K562 (cell line): ENCODE measurements at regions not wholly inside any gene's neighbourhood (a gene's known extent, or its start where the extent isn't known, plus 50 kb on each side); places are given as distances from the start of the nearest gene placed in this dataset.

ENCODE experiments used
- ATAC-seq: fragments of 200-7000 bp; cut with Tn5 transposase; 3 replicates; pipeline ENCODE4 v1.9.1; 2020; ENCODE audit warnings: moderate library complexity
- BruUV-seq: library from RNA; stranded (reverse); fragments of 400-500 nt; replicated peaks from 2 replicates; lab custom pipeline; 2021; lab: Mats Ljungman, UMichigan
- CTCF ChIA-PET: fragments of 300-600 bp; formaldehyde crosslinking; extraction: SDS; loops from one replicate; lab custom pipeline; 2021; ENCODE audit warnings: low intra/inter-chr PET ratio; lab: Yijun Ruan, JAX
- POLR2A ChIA-PET: fragments of 300-600, 350-650 bp; sonication (Branson Sonifier 250); formaldehyde crosslinking; extraction: SDS; loops from one replicate; lab custom pipeline; 2021; ENCODE audit warnings: antibody characterized with exemption, inconsistent platforms; lab: Yijun Ruan, JAX
- DNase-seq, 4 experiments: peaks; one replicate each; pipeline versions ENCODE4 v3.0.0 to v3.0.0-alpha.2; 2011 to 2018; ENCODE audit warnings: low spot score in 3 of 4, mixed read lengths in 3 of 4; ENCODE audit errors: extremely low read depth in 1 of 4
- FAIRE-seq: peaks from 2 replicates; lab custom pipeline; 2011; peaks lifted over from hg19 to GRCh38; lab: Jason Lieb, UNC
- H2AFZ ChIP-seq: 2 replicates; pipeline ENCODE4 v1.6.0; 2011; ENCODE audit warnings: low read depth, low read length, control low read depth, inconsistent platforms
- H3K27ac ChIP-seq: fragments of 200-600 bp; 3 replicates; pipeline ENCODE4 v1.8.0; 2011; ENCODE audit warnings: low read depth, mild to moderate bottlenecking, control low read depth, inconsistent platforms, low read length, moderate library complexity, mixed read lengths; ENCODE audit errors: extremely low read depth
- H3K27me3 ChIP-seq, 2 experiments: fragments of 300-600 bp in 1 of 2; 2 replicates in 1 of 2; 3 replicates in 1 of 2; pipeline versions ENCODE4 v1.6.0 to v1.8.0; 2011; ENCODE audit warnings: inconsistent platforms in 2 of 2, low read length in 2 of 2, mild to moderate bottlenecking in 1 of 2, mixed read lengths in 1 of 2, moderate library complexity in 1 of 2; ENCODE audit not compliant: control insufficient read depth in 2 of 2, insufficient read depth in 2 of 2
- H3K36me3 ChIP-seq: fragments of 300-600 bp; 3 replicates; pipeline ENCODE4 v1.8.0; 2011; ENCODE audit warnings: mild to moderate bottlenecking, low read length, inconsistent platforms; ENCODE audit not compliant: control insufficient read depth, insufficient read depth
- H3K4me1 ChIP-seq, 2 experiments: fragments of 200-600 bp in 1 of 2; replicated peaks in 1 of 2; 2 replicates in 1 of 2; 3 replicates in 1 of 2; pipeline versions ENCODE4 v1.5.1 to v1.8.0; 2011; ENCODE audit warnings: inconsistent platforms in 2 of 2, low read length in 2 of 2, mild to moderate bottlenecking in 1 of 2, mixed read lengths in 1 of 2, moderate library complexity in 1 of 2; ENCODE audit not compliant: control insufficient read depth in 2 of 2, insufficient read depth in 2 of 2
- H3K4me2 ChIP-seq: 2 replicates; pipeline ENCODE4 v1.6.1; 2011; ENCODE audit warnings: low read length, control low read depth, inconsistent platforms, mixed read lengths; ENCODE audit not compliant: insufficient read depth
- H3K4me3 ChIP-seq: fragments of 200-600 bp; sonication (generic), shearing (Covaris generic); 2 replicates; pipeline ENCODE4 v1.5.1; 2016; ENCODE audit warnings: control low read depth, inconsistent platforms
- H3K79me2 ChIP-seq: fragments of 200-600 bp; 3 replicates; pipeline ENCODE4 v1.8.0; 2011; ENCODE audit warnings: low read length, inconsistent platforms; ENCODE audit not compliant: control insufficient read depth, insufficient read depth
- H3K9ac ChIP-seq, 2 experiments: 2 replicates each; pipeline versions ENCODE4 v1.6.0 to v1.6.1; 2011; ENCODE audit warnings: low read depth in 2 of 2, low read length in 2 of 2, control low read depth in 1 of 2, inconsistent platforms in 1 of 2, mild to moderate bottlenecking in 1 of 2, mixed read lengths in 1 of 2; ENCODE audit not compliant: insufficient read depth in 1 of 2
- H3K9me1 ChIP-seq: one replicate; pipeline ENCODE4 v1.6.0; 2011; ENCODE audit warnings: inconsistent platforms, mild to moderate bottlenecking, low read length, moderate library complexity; ENCODE audit not compliant: control insufficient read depth, insufficient read depth
- H3K9me3 ChIP-seq: replicated peaks from 2 replicates; pipeline ENCODE4 v1.5.1; 2011; ENCODE audit warnings: low read depth, low read length, inconsistent platforms; ENCODE audit not compliant: control insufficient read depth, insufficient read depth
- H4K20me1 ChIP-seq: replicated peaks from 2 replicates; pipeline ENCODE4 v1.6.1; 2011; ENCODE audit warnings: low read length, inconsistent platforms, mixed read lengths; ENCODE audit not compliant: control insufficient read depth, insufficient read depth
- COPS2 ChIP-seq: fragments of 450-650 bp; conservative IDR thresholded peaks from 2 replicates; pipeline ENCODE4 v1.6.1; 2016; ENCODE audit warnings: mild to moderate bottlenecking, moderate library complexity
- NRF1 ChIP-seq, 2 experiments: fragments of 450-650 bp; IDR thresholded peaks in 1 of 2; conservative IDR thresholded peaks in 1 of 2; 2 replicates each; pipeline ENCODE4 v1.6.1; 2014; ENCODE audit warnings: mild to moderate bottlenecking in 2 of 2
- WGBS: fragments of 100-300 bp; shearing (Covaris generic); methylation state at CpG from one replicate; pipeline ENCODE4 v1.1.6; 2016; ENCODE audit warnings: low coverage, mixed read lengths; ENCODE audit not compliant: insufficient coverage; ENCODE audit errors: missing lambda C conversion rate; 5-methylcytosine and 5-hydroxymethylcytosine counted together
- in situ Hi-C: fragments of 300-500 bp; cut with MboI; formaldehyde crosslinking; loops from 4 replicates; pipeline ENCODE4 v1.15.0; 2018; ENCODE audit warnings: inconsistent platforms, mixed read lengths
- intact Hi-C: fragments of 100-400 bp; cut with micrococcal nuclease; formaldehyde crosslinking; loops from 2 replicates; pipeline ENCODE4 v1.14.2; 2022
- TF ChIP-seq, protein P1 (sequence below), 3 experiments: fragments of 200-800 bp in 1 of 3; fragments of 250-450 bp in 1 of 3; fragments of 450-650 bp in 1 of 3; sonication (Bioruptor Pico) in 1 of 3; sonication (Bioruptor generic) in 1 of 3; formaldehyde crosslinking in 1 of 3; IDR thresholded peaks; 2 replicates each; pipeline versions ENCODE4 v1.6.1 to v1.8.0; 2016 to 2022; ENCODE audit warnings: mild to moderate bottlenecking in 2 of 3, missing genetic modification characterization in 2 of 3, missing compliant biosample characterization in 1 of 3, moderate library complexity in 1 of 3
- TF ChIP-seq, protein P2 (sequence below): fragments of 250-450 bp; sonication (Bioruptor Pico); IDR thresholded peaks from 2 replicates; pipeline ENCODE4 v1.8.0; 2021; ENCODE audit warnings: moderate library complexity, mild to moderate bottlenecking, inconsistent platforms

DNA sequence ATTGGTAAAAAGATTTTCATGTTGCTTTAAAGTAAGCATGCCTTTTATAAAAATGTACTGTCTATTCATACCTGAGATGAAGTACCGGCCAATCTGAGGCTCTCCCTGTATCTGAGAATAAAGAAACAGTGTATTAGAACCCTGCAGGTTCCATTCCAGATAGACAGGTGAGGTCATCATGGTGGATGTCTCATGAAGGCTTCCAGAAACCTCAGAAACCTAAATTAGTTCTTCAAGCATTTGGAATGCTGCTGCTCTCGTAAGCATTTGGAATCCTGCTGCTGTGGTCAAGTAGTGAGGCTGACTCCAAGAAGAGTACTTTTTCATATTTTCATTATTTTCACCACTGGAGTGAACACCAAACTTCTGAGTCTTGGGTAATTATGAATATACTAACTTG, 642.3 kb downstream of the MAFB start:
- H4K20me1 ChIP-seq = no peaks in the 10 kb centered on the region
- TF ChIP-seq NRF1 (conservative IDR thresholded peaks at IDR 0.05 in 1 of 2, IDR thresholded peaks at IDR 0.05 in 1 of 2) (no peak), COPS2 (no peak)
- TF ChIP-seq, protein P1, sequence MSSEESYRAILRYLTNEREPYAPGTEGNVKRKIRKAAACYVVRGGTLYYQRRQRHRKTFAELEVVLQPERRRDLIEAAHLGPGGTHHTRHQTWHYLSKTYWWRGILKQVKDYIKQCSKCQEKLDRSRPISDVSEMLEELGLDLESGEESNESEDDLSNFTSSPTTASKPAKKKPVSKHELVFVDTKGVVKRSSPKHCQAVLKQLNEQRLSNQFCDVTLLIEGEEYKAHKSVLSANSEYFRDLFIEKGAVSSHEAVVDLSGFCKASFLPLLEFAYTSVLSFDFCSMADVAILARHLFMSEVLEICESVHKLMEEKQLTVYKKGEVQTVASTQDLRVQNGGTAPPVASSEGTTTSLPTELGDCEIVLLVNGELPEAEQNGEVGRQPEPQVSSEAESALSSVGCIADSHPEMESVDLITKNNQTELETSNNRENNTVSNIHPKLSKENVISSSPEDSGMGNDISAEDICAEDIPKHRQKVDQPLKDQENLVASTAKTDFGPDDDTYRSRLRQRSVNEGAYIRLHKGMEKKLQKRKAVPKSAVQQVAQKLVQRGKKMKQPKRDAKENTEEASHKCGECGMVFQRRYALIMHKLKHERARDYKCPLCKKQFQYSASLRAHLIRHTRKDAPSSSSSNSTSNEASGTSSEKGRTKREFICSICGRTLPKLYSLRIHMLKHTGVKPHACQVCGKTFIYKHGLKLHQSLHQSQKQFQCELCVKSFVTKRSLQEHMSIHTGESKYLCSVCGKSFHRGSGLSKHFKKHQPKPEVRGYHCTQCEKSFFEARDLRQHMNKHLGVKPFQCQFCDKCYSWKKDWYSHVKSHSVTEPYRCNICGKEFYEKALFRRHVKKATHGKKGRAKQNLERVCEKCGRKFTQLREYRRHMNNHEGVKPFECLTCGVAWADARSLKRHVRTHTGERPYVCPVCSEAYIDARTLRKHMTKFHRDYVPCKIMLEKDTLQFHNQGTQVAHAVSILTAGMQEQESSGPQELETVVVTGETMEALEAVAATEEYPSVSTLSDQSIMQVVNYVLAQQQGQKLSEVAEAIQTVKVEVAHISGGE (CRISPR knock-in tag; IDR thresholded peaks at IDR 0.05) = no peak
- TF ChIP-seq, protein P2, sequence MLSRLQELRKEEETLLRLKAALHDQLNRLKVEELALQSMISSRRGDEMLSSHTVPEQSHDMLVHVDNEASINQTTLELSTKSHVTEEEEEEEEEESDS (CRISPR knock-in tag) = no peak
- no peaks in the 10 kb centered on the region for H3K79me2 ChIP-seq
- H2AFZ ChIP-seq = no peak overlapping the region
- no peaks in the 10 kb centered on the region for H3K9me3 ChIP-seq
- no peaks in the 10 kb centered on the region for H3K4me1 ChIP-seq
- H3K9ac ChIP-seq = no peak overlapping the region
- no peak for FAIRE-seq
- in situ Hi-C loops = no loop called here
- no peaks in the 10 kb centered on the region for H3K36me3 ChIP-seq
- H3K4me3 ChIP-seq = no peak overlapping the region
- 4% methylated on average over 2 of the region's 2 CpGs for WGBS
- BruUV-seq = no TSS peak
- ChIA-PET CTCF (no interaction called here), POLR2A (no interaction called here)
- intact Hi-C loops = no loop called here
- no peaks in the 10 kb centered on the region for H3K9me1 ChIP-seq
- H3K27me3 ChIP-seq = no peaks in the 10 kb centered on the region
- no peak for ATAC-seq
- no peak for DNase-seq
- no peak overlapping the region for H3K4me2 ChIP-seq
- no peak overlapping the region for H3K27ac ChIP-seq
